ENCODE measurements at regions not wholly inside any gene's neighbourhood (a gene's known extent, or its start where the extent isn't known, plus 50 kb on each side); places are given as distances from the start of the nearest gene placed in this dataset.

DNA sequence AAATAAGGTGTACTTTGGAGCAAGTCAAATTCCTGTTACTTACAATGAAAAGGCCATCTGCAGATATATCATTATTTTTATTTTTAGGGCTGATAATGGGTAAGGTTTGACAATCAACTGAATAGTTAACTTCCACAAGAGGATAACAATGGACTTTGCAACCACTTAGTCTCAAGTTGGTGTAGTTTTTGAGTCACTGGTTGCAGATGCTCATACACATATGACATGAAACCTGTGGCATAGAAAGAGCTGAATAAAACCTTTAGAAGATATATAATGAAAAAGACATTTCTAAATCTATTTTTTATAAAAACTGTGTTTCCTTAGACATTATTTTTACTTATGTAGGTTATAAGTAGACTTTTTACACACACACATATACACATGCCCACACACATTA, 2110.9 kb downstream of the PCDH7 start:
- H3K4me3 ChIP-seq (ENCODE audit: low read depth in 1 of 2, low read length in 2 of 2): no peak overlapping the region
- no peak overlapping the region for H3K27ac ChIP-seq (ENCODE audit: low read depth, low read length)
- no peaks in the 10 kb centered on the region for H3K36me3 ChIP-seq (ENCODE audit: insufficient read depth, low read length)
- no peaks in the 10 kb centered on the region for H3K4me1 ChIP-seq (ENCODE audit: insufficient read depth, low read length)
- H3K27me3 ChIP-seq (ENCODE audit: control insufficient read depth in 1 of 2, insufficient read depth in 2 of 2, low read length in 2 of 2): no peaks in the 10 kb centered on the region
- no peaks in the 10 kb centered on the region for H3K9me3 ChIP-seq (ENCODE audit: low read length)
- no peak overlapping the region for H3K9ac ChIP-seq (ENCODE audit: low read length)

DNA sequence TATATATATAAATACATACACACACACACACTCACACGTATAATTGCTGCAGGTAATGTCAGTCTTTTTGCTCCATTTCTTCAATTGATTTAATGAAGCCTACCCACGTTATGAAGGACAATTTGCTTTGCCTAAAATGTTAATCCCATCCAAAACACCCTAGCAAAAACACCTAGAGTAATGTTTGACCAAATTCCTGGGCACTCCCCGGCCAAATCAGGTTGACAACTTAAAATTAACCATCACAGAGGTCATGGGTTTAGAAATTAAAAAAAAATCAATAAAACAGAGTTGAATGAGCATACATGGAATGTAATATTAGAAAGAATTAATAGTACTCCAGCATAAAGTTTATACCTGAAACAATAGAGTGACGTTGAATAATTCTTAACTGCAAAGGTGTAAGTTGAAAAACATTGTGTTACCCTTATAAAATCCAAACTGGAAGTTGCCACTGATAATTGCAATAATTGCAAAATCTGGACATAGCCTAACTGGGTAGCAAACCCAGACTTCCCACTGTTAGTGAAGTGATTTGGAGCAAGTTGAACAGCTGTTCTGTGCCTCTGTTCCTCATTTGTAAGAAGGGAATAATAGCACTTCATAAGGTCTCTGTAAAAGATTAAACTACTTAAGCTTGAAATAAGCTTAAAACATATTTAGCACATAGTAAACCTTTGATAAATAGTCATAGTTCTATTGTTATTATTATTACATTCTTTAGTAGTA, 2120.5 kb downstream of the PCDH7 start:
- H3K36me3 ChIP-seq (ENCODE audit: insufficient read depth, low read length): no peaks in the 10 kb centered on the region
- H3K27me3 ChIP-seq (ENCODE audit: control insufficient read depth in 1 of 2, insufficient read depth in 2 of 2, low read length in 2 of 2): no peaks in the 10 kb centered on the region
- no peaks in the 10 kb centered on the region for H3K9me3 ChIP-seq (ENCODE audit: low read length)
- H3K9ac ChIP-seq (ENCODE audit: low read length): no peak overlapping the region
- H3K27ac ChIP-seq (ENCODE audit: low read depth, low read length): no peak overlapping the region
- H3K4me1 ChIP-seq (ENCODE audit: insufficient read depth, low read length): no peaks in the 10 kb centered on the region
- H3K4me3 ChIP-seq (ENCODE audit: low read depth in 1 of 2, low read length in 2 of 2): no peak overlapping the region

DNA sequence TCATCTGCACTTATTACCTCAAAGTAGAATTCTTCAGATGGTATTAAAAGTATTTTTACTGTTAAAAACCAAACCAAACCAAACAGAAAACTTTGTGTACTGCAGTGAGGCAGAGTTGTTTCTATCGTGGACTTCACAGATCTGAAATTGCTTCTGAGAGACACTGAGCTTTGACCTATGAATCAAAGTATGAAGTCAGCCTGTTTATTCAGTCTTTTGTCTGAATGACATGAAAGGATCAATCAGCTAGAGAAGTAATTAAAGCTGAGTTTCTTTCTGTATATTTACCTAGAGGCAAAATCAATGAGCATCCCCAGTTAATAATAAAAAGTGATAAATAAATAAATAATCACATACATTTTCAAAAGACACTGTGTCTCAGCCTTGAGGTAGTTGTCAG, 2121.0 kb downstream of the PCDH7 start:
- no peaks in the 10 kb centered on the region for H3K36me3 ChIP-seq (ENCODE audit: insufficient read depth, low read length)
- H3K4me3 ChIP-seq (ENCODE audit: low read depth in 1 of 2, low read length in 2 of 2): no peak overlapping the region
- H3K27ac ChIP-seq (ENCODE audit: low read depth, low read length): no peak overlapping the region

DNA sequence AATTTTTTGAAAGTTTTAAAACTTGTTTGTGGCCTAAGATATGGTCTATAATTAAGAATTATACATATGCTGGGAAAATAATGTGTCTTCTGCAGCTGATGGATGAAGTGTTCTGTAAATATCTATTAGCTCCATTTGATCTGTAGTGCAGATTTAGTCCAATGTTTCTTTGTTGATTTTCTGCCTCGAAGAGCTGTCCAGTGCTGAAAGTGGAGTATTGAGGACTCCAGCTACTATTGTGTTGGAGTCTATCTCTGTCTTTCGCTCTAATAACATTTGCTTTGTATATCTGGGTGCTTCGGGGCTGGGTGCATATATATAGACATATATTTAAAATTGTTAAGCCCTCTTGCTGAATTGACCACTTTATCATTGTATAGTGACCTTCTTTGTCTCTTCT, 2127.3 kb downstream of the PCDH7 start:
- Histone ChIP-seq H3K27me3 (ENCODE audit: control insufficient read depth in 1 of 2, insufficient read depth in 2 of 2, low read length in 2 of 2) (no peaks in the 10 kb centered on the region), H3K4me1 (ENCODE audit: insufficient read depth, low read length) (no peaks in the 10 kb centered on the region), H3K4me3 (ENCODE audit: low read depth in 1 of 2, low read length in 2 of 2) (no peak overlapping the region), H3K36me3 (ENCODE audit: insufficient read depth, low read length) (no peaks in the 10 kb centered on the region), H3K9me3 (ENCODE audit: low read length) (no peaks in the 10 kb centered on the region), H3K9ac (ENCODE audit: low read length) (no peak overlapping the region), H3K27ac (ENCODE audit: low read depth, low read length) (no peak overlapping the region)

More for the DNA sequence above, 2121.0 kb downstream of the PCDH7 start:
- no peak overlapping the region for H3K9ac ChIP-seq (ENCODE audit: low read length)
- no peaks in the 10 kb centered on the region for H3K27me3 ChIP-seq (ENCODE audit: control insufficient read depth in 1 of 2, insufficient read depth in 2 of 2, low read length in 2 of 2)
- no peaks in the 10 kb centered on the region for H3K9me3 ChIP-seq (ENCODE audit: low read length)
- H3K4me1 ChIP-seq (ENCODE audit: insufficient read depth, low read length): no peaks in the 10 kb centered on the region

DNA sequence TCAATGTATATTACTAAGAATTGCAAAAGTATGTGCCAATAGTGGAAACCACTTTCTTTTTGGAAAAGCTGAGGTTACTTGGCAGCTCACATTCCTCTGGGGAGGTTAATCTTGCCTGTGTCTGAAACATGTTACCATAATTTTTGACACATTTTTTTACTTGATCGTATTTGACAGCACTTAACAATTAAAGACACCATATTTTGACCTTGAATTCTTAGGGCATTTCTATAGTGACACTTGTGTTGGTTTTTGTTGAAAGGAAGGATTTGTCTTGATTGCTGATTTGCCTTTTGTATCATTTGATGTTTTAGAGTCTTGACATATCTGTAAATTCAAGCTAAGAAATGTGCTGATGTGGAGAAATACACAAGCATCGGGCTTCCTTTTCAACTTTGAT, 2135.5 kb downstream of the PCDH7 start:
- Histone ChIP-seq H3K4me1 (ENCODE audit: insufficient read depth, low read length) (no peaks in the 10 kb centered on the region), H3K36me3 (ENCODE audit: insufficient read depth, low read length) (no peaks in the 10 kb centered on the region), H3K9me3 (ENCODE audit: low read length) (no peaks in the 10 kb centered on the region), H3K9ac (ENCODE audit: low read length) (no peak overlapping the region), H3K4me3 (ENCODE audit: low read depth in 1 of 2, low read length in 2 of 2) (no peak overlapping the region), H3K27ac (ENCODE audit: low read depth, low read length) (no peak overlapping the region), H3K27me3 (ENCODE audit: control insufficient read depth in 1 of 2, insufficient read depth in 2 of 2, low read length in 2 of 2) (no peaks in the 10 kb centered on the region)

DNA sequence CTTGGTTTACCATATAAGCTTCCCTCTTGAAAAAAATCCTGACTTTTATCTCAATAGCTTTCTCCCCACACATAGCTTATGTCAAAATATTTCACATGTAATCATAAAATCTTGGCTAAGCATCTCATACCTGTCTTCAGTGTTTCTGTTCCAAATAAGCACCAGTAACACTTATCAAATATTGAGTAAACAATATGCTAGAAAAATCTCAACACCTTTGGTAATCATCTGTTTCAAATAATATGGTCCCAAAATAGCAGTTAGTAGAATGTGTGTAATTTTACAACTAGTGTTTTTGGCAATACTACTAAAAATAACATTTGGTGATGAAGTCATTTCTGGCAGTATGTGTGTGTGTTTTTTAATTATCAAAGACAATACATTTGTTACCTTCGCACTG, 2138.2 kb downstream of the PCDH7 start:
- no peaks in the 10 kb centered on the region for H3K36me3 ChIP-seq (ENCODE audit: insufficient read depth, low read length)
- no peaks in the 10 kb centered on the region for H3K27me3 ChIP-seq (ENCODE audit: control insufficient read depth in 1 of 2, insufficient read depth in 2 of 2, low read length in 2 of 2)
- H3K4me1 ChIP-seq (ENCODE audit: insufficient read depth, low read length): no peaks in the 10 kb centered on the region
- no peak overlapping the region for H3K27ac ChIP-seq (ENCODE audit: low read depth, low read length)
- H3K4me3 ChIP-seq (ENCODE audit: low read depth in 1 of 2, low read length in 2 of 2): no peak overlapping the region
- H3K9ac ChIP-seq (ENCODE audit: low read length): no peak overlapping the region
- H3K9me3 ChIP-seq (ENCODE audit: low read length): no peaks in the 10 kb centered on the region

DNA sequence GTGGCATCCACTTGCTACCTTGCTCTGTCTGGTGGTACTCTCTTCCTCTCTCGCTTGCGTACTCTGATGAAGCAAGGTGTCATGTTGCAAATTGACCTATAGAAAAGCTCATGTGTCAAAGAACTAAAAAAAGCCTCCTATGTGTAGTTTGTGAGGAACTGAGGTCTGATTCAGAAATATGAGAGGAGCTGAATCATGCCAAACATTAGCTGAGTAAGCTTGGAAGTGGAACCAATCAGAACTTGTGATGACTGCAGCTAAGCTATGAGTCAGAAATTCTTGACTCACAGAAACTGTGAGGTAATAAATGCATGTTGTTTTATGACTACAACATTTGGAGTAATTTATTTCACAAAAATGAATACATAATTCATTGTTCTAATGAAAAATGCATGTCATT, 2138.8 kb downstream of the PCDH7 start:
- H3K27me3 ChIP-seq (ENCODE audit: control insufficient read depth in 1 of 2, insufficient read depth in 2 of 2, low read length in 2 of 2): no peaks in the 10 kb centered on the region
- no peak overlapping the region for H3K9ac ChIP-seq (ENCODE audit: low read length)
- no peaks in the 10 kb centered on the region for H3K36me3 ChIP-seq (ENCODE audit: insufficient read depth, low read length)
- no peaks in the 10 kb centered on the region for H3K4me1 ChIP-seq (ENCODE audit: insufficient read depth, low read length)
- no peak overlapping the region for H3K4me3 ChIP-seq (ENCODE audit: low read depth in 1 of 2, low read length in 2 of 2)
- no peaks in the 10 kb centered on the region for H3K9me3 ChIP-seq (ENCODE audit: low read length)
- H3K27ac ChIP-seq (ENCODE audit: low read depth, low read length): no peak overlapping the region

DNA sequence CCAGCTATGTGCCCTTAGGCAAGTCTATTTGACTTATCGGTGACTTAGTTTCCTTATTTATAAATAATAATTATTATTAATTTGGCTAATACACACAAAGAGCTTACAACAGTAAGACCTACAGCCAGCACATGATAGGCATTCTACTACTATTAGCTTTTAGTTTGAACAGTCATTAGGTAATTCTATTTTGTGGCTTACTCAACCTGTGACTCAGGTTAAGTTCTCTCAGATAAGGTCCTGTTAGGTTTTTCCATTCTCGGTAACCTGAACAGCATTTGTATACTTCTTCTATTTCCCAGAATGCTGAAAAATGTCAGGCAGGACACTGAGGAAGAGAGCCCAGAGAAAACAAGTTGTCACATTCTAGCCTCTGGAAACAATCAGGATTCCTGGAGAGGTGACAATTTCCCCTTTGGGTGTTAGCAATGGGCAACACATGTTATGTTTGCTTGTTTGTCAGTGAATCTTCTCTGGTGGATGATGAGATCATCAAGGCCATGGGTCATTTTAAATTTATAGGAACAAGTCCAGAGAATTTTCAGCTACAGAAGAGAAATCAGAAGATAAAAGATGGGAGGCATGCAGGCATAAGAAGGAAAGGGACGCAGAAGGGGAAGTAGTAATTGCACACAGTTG, 2144.7 kb downstream of the PCDH7 start:
- Histone ChIP-seq H3K27me3 (ENCODE audit: control insufficient read depth in 1 of 2, insufficient read depth in 2 of 2, low read length in 2 of 2) (no peaks in the 10 kb centered on the region), H3K4me1 (ENCODE audit: insufficient read depth, low read length) (no peaks in the 10 kb centered on the region), H3K9ac (ENCODE audit: low read length) (no peak overlapping the region), H3K4me3 (ENCODE audit: low read depth in 1 of 2, low read length in 2 of 2) (no peak overlapping the region), H3K27ac (ENCODE audit: low read depth, low read length) (no peak overlapping the region), H3K36me3 (ENCODE audit: insufficient read depth, low read length) (no peaks in the 10 kb centered on the region), H3K9me3 (ENCODE audit: low read length) (no peaks in the 10 kb centered on the region)

DNA sequence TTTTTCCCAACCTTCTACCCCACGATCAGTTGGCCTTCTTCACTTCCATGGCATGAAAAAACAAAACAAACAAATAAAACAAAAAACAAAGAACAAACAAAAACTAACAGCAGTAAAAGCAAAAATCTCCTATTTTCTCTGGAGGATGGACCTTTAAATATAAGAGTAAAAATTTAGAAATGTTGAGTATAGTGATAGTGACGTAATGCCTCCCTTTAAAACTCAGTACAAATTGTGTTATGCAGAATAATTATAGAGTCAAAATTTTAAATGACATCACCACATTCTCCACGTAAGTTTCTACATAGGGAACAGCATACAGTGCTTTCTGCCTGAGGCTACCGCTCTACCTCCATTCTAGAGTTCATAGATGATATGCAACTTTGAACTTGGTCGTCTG, 2156.4 kb downstream of the PCDH7 start:
- H3K9ac ChIP-seq (ENCODE audit: low read length): no peak overlapping the region
- no peak overlapping the region for H3K27ac ChIP-seq (ENCODE audit: low read depth, low read length)
- no peaks in the 10 kb centered on the region for H3K4me1 ChIP-seq (ENCODE audit: insufficient read depth, low read length)
- no peaks in the 10 kb centered on the region for H3K27me3 ChIP-seq (ENCODE audit: control insufficient read depth in 1 of 2, insufficient read depth in 2 of 2, low read length in 2 of 2)
- no peaks in the 10 kb centered on the region for H3K36me3 ChIP-seq (ENCODE audit: insufficient read depth, low read length)
- no peak overlapping the region for H3K4me3 ChIP-seq (ENCODE audit: low read depth in 1 of 2, low read length in 2 of 2)
- H3K9me3 ChIP-seq (ENCODE audit: low read length): no peaks in the 10 kb centered on the region

DNA sequence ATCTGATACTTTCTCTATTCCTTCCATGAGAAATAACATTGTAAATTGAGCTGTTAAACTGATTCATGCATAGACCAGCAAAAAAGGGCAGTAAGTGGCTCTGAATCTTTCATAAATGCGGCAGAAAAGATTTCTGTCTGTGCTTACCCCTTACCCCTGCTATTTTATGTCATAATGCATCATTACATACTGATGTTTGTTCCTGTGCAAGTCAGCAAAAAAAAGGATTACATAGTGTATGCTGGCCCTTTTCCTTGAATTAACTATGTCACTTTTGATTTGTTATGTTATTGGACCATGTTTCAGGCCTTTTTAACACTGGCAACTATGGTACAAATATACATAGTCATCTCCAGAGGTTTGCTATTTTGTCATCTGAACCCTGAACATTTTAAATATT, 2159.7 kb downstream of the PCDH7 start:
- H3K9me3 ChIP-seq (ENCODE audit: low read length): no peaks in the 10 kb centered on the region
- H3K27me3 ChIP-seq (ENCODE audit: control insufficient read depth in 1 of 2, insufficient read depth in 2 of 2, low read length in 2 of 2): no peaks in the 10 kb centered on the region
- H3K9ac ChIP-seq (ENCODE audit: low read length): no peak overlapping the region
- H3K4me3 ChIP-seq (ENCODE audit: low read depth in 1 of 2, low read length in 2 of 2): no peak overlapping the region
- H3K27ac ChIP-seq (ENCODE audit: low read depth, low read length): no peak overlapping the region
- H3K36me3 ChIP-seq (ENCODE audit: insufficient read depth, low read length): no peaks in the 10 kb centered on the region
- H3K4me1 ChIP-seq (ENCODE audit: insufficient read depth, low read length): no peaks in the 10 kb centered on the region

DNA sequence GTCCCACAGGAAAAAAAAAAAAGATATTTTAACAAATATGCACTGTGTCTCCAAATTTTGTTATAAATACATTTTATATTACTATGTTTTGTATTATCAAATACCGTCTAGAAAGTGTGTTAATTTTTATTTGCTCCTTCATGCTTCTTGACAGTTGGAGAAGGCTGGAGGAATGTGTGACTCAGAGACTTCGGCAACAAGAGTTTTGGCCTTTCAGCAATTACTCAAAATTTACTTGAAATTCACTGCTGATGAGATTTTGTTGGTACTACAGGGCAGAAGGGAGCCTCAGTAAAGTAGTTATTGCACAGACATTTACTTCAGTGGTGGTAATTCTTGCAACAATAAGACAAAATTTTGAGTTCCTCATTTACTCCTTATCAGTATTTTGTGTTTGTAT, 2164.0 kb downstream of the PCDH7 start:
- no peaks in the 10 kb centered on the region for H3K36me3 ChIP-seq (ENCODE audit: insufficient read depth, low read length)
- no peaks in the 10 kb centered on the region for H3K27me3 ChIP-seq (ENCODE audit: control insufficient read depth in 1 of 2, insufficient read depth in 2 of 2, low read length in 2 of 2)
- H3K4me1 ChIP-seq (ENCODE audit: insufficient read depth, low read length): no peaks in the 10 kb centered on the region
- H3K9ac ChIP-seq (ENCODE audit: low read length): no peak overlapping the region
- H3K4me3 ChIP-seq (ENCODE audit: low read depth in 1 of 2, low read length in 2 of 2): no peak overlapping the region
- H3K9me3 ChIP-seq (ENCODE audit: low read length): no peaks in the 10 kb centered on the region
- H3K27ac ChIP-seq (ENCODE audit: low read depth, low read length): no peak overlapping the region

DNA sequence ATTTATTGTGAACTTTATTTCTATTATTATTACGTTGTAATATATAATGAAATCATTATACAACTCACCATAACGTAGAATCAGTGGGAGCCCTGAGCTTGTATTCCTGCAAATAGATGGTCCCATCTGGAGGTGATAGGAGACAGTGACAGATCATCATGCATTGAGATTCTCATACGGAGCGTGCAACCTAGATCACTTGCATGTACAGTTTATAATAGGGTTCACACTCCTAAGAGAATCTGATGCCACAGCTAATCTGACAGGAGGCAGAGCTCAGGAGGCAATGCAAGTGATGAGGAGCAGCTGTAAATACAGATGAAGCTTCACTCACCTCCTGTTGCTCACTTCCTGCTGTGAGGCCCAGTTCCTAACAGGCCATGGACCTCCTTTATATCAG, 2170.2 kb downstream of the PCDH7 start:
- no peaks in the 10 kb centered on the region for H3K27me3 ChIP-seq (ENCODE audit: control insufficient read depth in 1 of 2, insufficient read depth in 2 of 2, low read length in 2 of 2)
- no peak overlapping the region for H3K4me3 ChIP-seq (ENCODE audit: low read depth in 1 of 2, low read length in 2 of 2)
- H3K9ac ChIP-seq (ENCODE audit: low read length): no peak overlapping the region
- H3K4me1 ChIP-seq (ENCODE audit: insufficient read depth, low read length): no peaks in the 10 kb centered on the region
- no peaks in the 10 kb centered on the region for H3K36me3 ChIP-seq (ENCODE audit: insufficient read depth, low read length)
- no peak overlapping the region for H3K27ac ChIP-seq (ENCODE audit: low read depth, low read length)
- H3K9me3 ChIP-seq (ENCODE audit: low read length): no peaks in the 10 kb centered on the region
